ENCODE measurements at regions not wholly inside any gene's neighbourhood (a gene's known extent, or its start where the extent isn't known, plus 50 kb on each side); places are given as distances from the start of the nearest gene placed in this dataset.
A peak's percentile ranks its signal among the peaks of the same experiment; 100 is the strongest.

GRCh38 chr9:81377921-81378320 is 311.4 kb downstream of the TLE1 start:
- Mint-ChIP-seq H3K36me3 (ENCODE audit: unreplicated experiment) (no peaks in the 10 kb centered on the region), H3K27me3 (ENCODE audit: unreplicated experiment) (peaks cover 8% of the 10 kb centered on the region), H3K4me3 (ENCODE audit: unreplicated experiment) (no peak overlapping the region), H3K27ac (ENCODE audit: unreplicated experiment) (peak overlapping the region; percentile 26), H3K4me1 (ENCODE audit: low read depth, unreplicated experiment) (peaks cover 79% of the 10 kb centered on the region), H3K9me3 (ENCODE audit: unreplicated experiment) (peaks cover 6% of the 10 kb centered on the region)
- no peak for DNase-seq
- TF ChIP-seq CTCF (IDR thresholded peaks at IDR 0.05; ENCODE audit: partially characterized antibody, unreplicated experiment), result no peak

- Mint-ChIP-seq H3K27ac (ENCODE audit: unreplicated experiment) (peak overlapping the region; percentile 22), H3K27me3 (ENCODE audit: unreplicated experiment) (peaks cover 8% of the 10 kb centered on the region), H3K4me1 (ENCODE audit: low read depth, unreplicated experiment) (peaks cover 80% of the 10 kb centered on the region)
Observed at GRCh38 chr9:81377320-81377719, 312.0 kb downstream of the TLE1 start.

GRCh38 chr9:81375187-81376100 is 313.9 kb downstream of the TLE1 start:
- peaks cover 4% of the 10 kb centered on the region for H3K9me3 Mint-ChIP-seq (ENCODE audit: unreplicated experiment)
- TF ChIP-seq CTCF (IDR thresholded peaks at IDR 0.05; ENCODE audit: partially characterized antibody, unreplicated experiment), result no peak
- H3K4me3 Mint-ChIP-seq (ENCODE audit: unreplicated experiment), result peak overlapping the region; percentile 57
- H3K27me3 Mint-ChIP-seq (ENCODE audit: unreplicated experiment), result peaks cover 5% of the 10 kb centered on the region
- H3K36me3 Mint-ChIP-seq (ENCODE audit: unreplicated experiment), result no peaks in the 10 kb centered on the region
- peaks cover 75% of the 10 kb centered on the region for H3K4me1 Mint-ChIP-seq (ENCODE audit: low read depth, unreplicated experiment)
- no peak for DNase-seq
- H3K27ac Mint-ChIP-seq (ENCODE audit: unreplicated experiment), result peak overlapping the region; percentile 78

More at GRCh38 chr9:81377320-81377719, 312.0 kb downstream of the TLE1 start:
- no peak for DNase-seq
- Mint-ChIP-seq H3K4me3 (ENCODE audit: unreplicated experiment) (no peak overlapping the region), H3K36me3 (ENCODE audit: unreplicated experiment) (no peaks in the 10 kb centered on the region), H3K9me3 (ENCODE audit: unreplicated experiment) (peaks cover 7% of the 10 kb centered on the region)
- no peak for TF ChIP-seq CTCF (IDR thresholded peaks at IDR 0.05; ENCODE audit: partially characterized antibody, unreplicated experiment)

DNA sequence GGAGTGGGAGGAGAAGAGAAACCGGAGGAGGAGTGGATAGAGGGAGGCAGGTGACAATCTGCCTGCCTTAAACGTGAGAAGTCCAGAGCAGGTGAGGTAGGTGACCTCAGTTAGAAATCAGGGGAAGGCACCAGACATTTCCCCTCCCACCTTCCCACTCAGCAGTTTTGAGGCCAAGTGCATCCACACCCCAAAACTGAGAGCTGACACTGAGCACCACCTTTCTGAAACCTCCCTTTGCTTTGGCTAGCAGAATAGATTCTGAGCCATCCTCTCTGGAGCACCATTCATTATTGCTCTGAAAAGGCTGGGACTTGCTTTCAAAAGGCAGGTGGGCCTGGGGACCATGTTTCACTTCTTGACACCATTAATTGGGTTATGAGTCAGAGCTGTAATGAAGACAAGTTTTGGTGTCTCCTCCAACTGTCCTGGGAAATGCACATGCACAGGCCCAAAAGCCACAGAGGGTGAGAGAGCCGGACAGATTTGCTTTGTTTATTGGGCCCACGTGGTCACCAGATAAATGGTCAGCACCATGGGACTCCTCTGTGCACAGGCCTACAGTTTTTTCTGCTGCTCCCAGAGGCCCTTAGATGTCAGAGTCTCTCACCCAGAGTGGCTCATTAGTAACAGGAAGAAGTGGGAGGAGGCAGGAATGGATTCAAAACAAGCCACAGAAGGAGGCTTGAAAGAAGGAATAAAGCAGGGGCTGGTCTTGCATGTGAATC is 314.7 kb downstream of the TLE1 start:
- no peak for DNase-seq
- TF ChIP-seq CTCF (IDR thresholded peaks at IDR 0.05; ENCODE audit: partially characterized antibody, unreplicated experiment), result no peak
- peaks cover 73% of the 10 kb centered on the region for H3K4me1 Mint-ChIP-seq (ENCODE audit: low read depth, unreplicated experiment)
- peaks cover 5% of the 10 kb centered on the region for H3K27me3 Mint-ChIP-seq (ENCODE audit: unreplicated experiment)
- H3K4me3 Mint-ChIP-seq (ENCODE audit: unreplicated experiment), result peak overlapping the region; percentile 21
- peaks cover 5% of the 10 kb centered on the region for H3K9me3 Mint-ChIP-seq (ENCODE audit: unreplicated experiment)
- H3K27ac Mint-ChIP-seq (ENCODE audit: unreplicated experiment), result peak overlapping the region; percentile 76
- no peaks in the 10 kb centered on the region for H3K36me3 Mint-ChIP-seq (ENCODE audit: unreplicated experiment)
